GM12878 (cell line): ENCODE measurements at regions not wholly inside any gene's neighbourhood (a gene's known extent, or its start where the extent isn't known, plus 50 kb on each side); places are given as distances from the start of the nearest gene placed in this dataset.

Experiments
- ATAC-seq: fragments of 200-7000 bp; cut with Tn5 transposase; 3 replicates; pipeline ENCODE4 v1.9.1; 2020; ENCODE audit warnings: mild to moderate bottlenecking, moderate library complexity
- BruUV-seq: library from RNA; stranded (reverse); fragments of 400-500 nt; replicated peaks from 2 replicates; lab custom pipeline; 2021; lab: Mats Ljungman, UMichigan
- CTCF ChIA-PET: fragments of 300-600 bp; sonication (Branson Sonifier 250); formaldehyde crosslinking; extraction: SDS; loops from one replicate; lab custom pipeline; 2021; ENCODE audit warnings: inconsistent platforms; lab: Yijun Ruan, JAX
- POLR2A ChIA-PET: fragments of 350-600 bp; formaldehyde crosslinking; extraction: SDS; loops from one replicate; lab custom pipeline; 2021; ENCODE audit warnings: inconsistent platforms; lab: Charles Lee
- RAD21 ChIA-PET: fragments of 300-600 bp; sonication (Branson Sonifier 250); formaldehyde crosslinking; loops from one replicate; lab custom pipeline; 2023; ENCODE audit warnings: antibody characterized with exemption; ENCODE audit not compliant: unreplicated experiment; lab: Charles Lee
- SMC1A ChIA-PET: fragments of 300-600 bp; sonication (Branson Sonifier 250); formaldehyde crosslinking; loops from one replicate; lab custom pipeline; 2023; ENCODE audit not compliant: unreplicated experiment, uncharacterized antibody; lab: Charles Lee
- DNase-seq: peaks from one replicate; pipeline ENCODE4 v3.0.0-alpha.2; 2011; ENCODE audit warnings: low read depth, low spot score
- FAIRE-seq: peaks from 3 replicates; lab custom pipeline; 2011; peaks lifted over from hg19 to GRCh38; lab: Jason Lieb, UNC
- H2AFZ ChIP-seq: 2 replicates; pipeline ENCODE4 v1.6.0; 2011; ENCODE audit warnings: low read depth, low read length, control low read depth; ENCODE audit not compliant: control insufficient read depth
- H3K27ac ChIP-seq: 2 replicates; pipeline ENCODE4 v1.5.1; 2011; ENCODE audit warnings: control low read depth; ENCODE audit not compliant: control insufficient read depth, insufficient read depth
- H3K27me3 ChIP-seq, 2 experiments: replicated peaks in 1 of 2; 2 replicates each; pipeline versions ENCODE4 v1.6.0 to v1.6.1; 2011; ENCODE audit warnings: low read length in 1 of 2; ENCODE audit not compliant: control insufficient read depth in 2 of 2, insufficient read depth in 2 of 2
- H3K36me3 ChIP-seq, 2 experiments: 2 replicates each; pipeline ENCODE4 v1.5.1; 2011; ENCODE audit warnings: low read length in 1 of 2; ENCODE audit not compliant: control insufficient read depth in 2 of 2, insufficient read depth in 2 of 2
- H3K4me1 ChIP-seq: 2 replicates; pipeline ENCODE4 v1.6.1; 2011; ENCODE audit warnings: mild to moderate bottlenecking, low read length, moderate library complexity, mixed read lengths; ENCODE audit not compliant: control insufficient read depth, insufficient read depth
- H3K4me2 ChIP-seq: 2 replicates; pipeline ENCODE4 v1.6.0; 2011; ENCODE audit warnings: control low read depth; ENCODE audit not compliant: control insufficient read depth, insufficient read depth
- H3K4me3 ChIP-seq: fragments of 200-600 bp; sonication (generic); 2 replicates; pipeline ENCODE4 v1.5.1; 2016
- H3K79me2 ChIP-seq: 2 replicates; pipeline ENCODE4 v1.6.0; 2011; ENCODE audit warnings: low read length; ENCODE audit not compliant: control insufficient read depth, insufficient read depth
- H3K9ac ChIP-seq: 2 replicates; pipeline ENCODE4 v1.8.0; 2011; ENCODE audit warnings: low read length, control low read depth, mixed read lengths; ENCODE audit not compliant: control insufficient read depth, insufficient read depth
- H3K9me3 ChIP-seq: replicated peaks from 3 replicates; pipeline ENCODE4 v1.5.1; 2011; ENCODE audit warnings: mild to moderate bottlenecking, low read length; ENCODE audit not compliant: control insufficient read depth, insufficient read depth
- H4K20me1 ChIP-seq: 2 replicates; pipeline ENCODE4 v1.6.0; 2011; ENCODE audit not compliant: control insufficient read depth, insufficient read depth
- BACH1 ChIP-seq: fragments of 450-650 bp; IDR thresholded peaks from 2 replicates; pipeline ENCODE4 v1.6.1; 2017; ENCODE audit warnings: mild to moderate bottlenecking, borderline replicate concordance
- BMI1 ChIP-seq: fragments of 450-650 bp; IDR thresholded peaks from 2 replicates; pipeline ENCODE4 v1.6.1; 2016; ENCODE audit warnings: mild to moderate bottlenecking, moderate library complexity, borderline replicate concordance
- CBX3 ChIP-seq: fragments of 200-600 bp; sonication (generic); IDR thresholded peaks from 2 replicates; pipeline ENCODE4 v1.6.1; 2016; ENCODE audit warnings: low read depth, borderline replicate concordance
- CHD1 ChIP-seq: IDR thresholded peaks from 2 replicates; pipeline ENCODE4 v1.6.1; 2012; ENCODE audit warnings: low read depth, low read length, improper control_type of control experiment
- NR2C2 ChIP-seq: IDR thresholded peaks from 2 replicates; pipeline ENCODE4 v1.6.1; 2011; ENCODE audit warnings: borderline replicate concordance, low read depth; ENCODE audit not compliant: control insufficient read depth, insufficient read length
- PML ChIP-seq: IDR thresholded peaks from 2 replicates; pipeline ENCODE4 v1.6.1; 2012; ENCODE audit warnings: low read length, inconsistent platforms
- RB1 ChIP-seq: fragments of 450-650 bp; formaldehyde crosslinking; IDR thresholded peaks from 2 replicates; pipeline ENCODE4 v1.6.1; 2017; ENCODE audit warnings: mild to moderate bottlenecking, borderline replicate concordance
- RELA ChIP-seq: fragments of 450-650 bp; IDR thresholded peaks from 2 replicates; pipeline ENCODE4 v1.8.0; 2014; ENCODE audit warnings: borderline replicate concordance; ENCODE audit not compliant: partially characterized antibody
- SIN3A ChIP-seq: IDR thresholded peaks from 2 replicates; pipeline ENCODE4 v1.6.1; 2012; ENCODE audit warnings: low read depth, low read length, improper control_type of control experiment
- SREBF2 ChIP-seq: IDR thresholded peaks from 2 replicates; pipeline ENCODE4 v1.6.1; 2012; ENCODE audit warnings: mild to moderate bottlenecking, low read length
- STAT3 ChIP-seq: IDR thresholded peaks from 2 replicates; pipeline ENCODE4 v1.6.1; 2011; ENCODE audit warnings: low read depth, low read length, improper control_type of control experiment
- YY1 ChIP-seq: IDR thresholded peaks from 2 replicates; pipeline ENCODE4 v1.6.1; 2011; ENCODE audit warnings: low read depth, mild to moderate bottlenecking, low read length
- ZNF217 ChIP-seq: fragments of 450-650 bp; IDR thresholded peaks from 2 replicates; pipeline ENCODE4 v1.6.1; 2017; ENCODE audit warnings: antibody characterized with exemption, mild to moderate bottlenecking
- ZNF24 ChIP-seq: fragments of 450-650 bp; IDR thresholded peaks from 2 replicates; pipeline ENCODE4 v1.6.1; 2017; ENCODE audit warnings: antibody characterized with exemption, mild to moderate bottlenecking
- WGBS: methylation state at CpG from one replicate; pipeline ENCODE4 v1.1.6; 2016; ENCODE audit warnings: low lambda C conversion rate; ENCODE audit not compliant: insufficient replicate concordance, insufficient coverage; ENCODE audit errors: missing lambda C conversion rate; 5-methylcytosine and 5-hydroxymethylcytosine counted together
- in situ Hi-C: fragments of 300-500 bp; cut with MboI; formaldehyde crosslinking; loops from 9 replicates; pipeline ENCODE4 v1.14.3; 2018; ENCODE audit warnings: mixed read lengths
- intact Hi-C: fragments of 100-400 bp; cut with micrococcal nuclease; formaldehyde crosslinking; loops from one replicate; pipeline ENCODE4 v1.14.2; 2022; ENCODE audit not compliant: unreplicated experiment
- TF ChIP-seq, protein P1 (sequence below): IDR thresholded peaks from 2 replicates; pipeline ENCODE4 v1.6.1; 2011; ENCODE audit warnings: mild to moderate bottlenecking, low read depth, low read length, moderate library complexity; ENCODE audit not compliant: insufficient replicate concordance
- TF ChIP-seq, protein P2 (sequence below): IDR thresholded peaks from 2 replicates; pipeline ENCODE4 v1.6.1; 2012; ENCODE audit warnings: low read length, inconsistent platforms
- TF ChIP-seq, protein P3 (sequence below): fragments of 450-650 bp; IDR thresholded peaks from 2 replicates; pipeline ENCODE4 v1.6.1; 2018; ENCODE audit warnings: mild to moderate bottlenecking, low read depth, moderate library complexity; ENCODE audit not compliant: partially characterized antibody
- TF ChIP-seq, protein P4 (sequence below): IDR thresholded peaks from 2 replicates; pipeline ENCODE4 v1.6.1; 2012; ENCODE audit warnings: low read depth, low read length, improper control_type of control experiment

DNA sequence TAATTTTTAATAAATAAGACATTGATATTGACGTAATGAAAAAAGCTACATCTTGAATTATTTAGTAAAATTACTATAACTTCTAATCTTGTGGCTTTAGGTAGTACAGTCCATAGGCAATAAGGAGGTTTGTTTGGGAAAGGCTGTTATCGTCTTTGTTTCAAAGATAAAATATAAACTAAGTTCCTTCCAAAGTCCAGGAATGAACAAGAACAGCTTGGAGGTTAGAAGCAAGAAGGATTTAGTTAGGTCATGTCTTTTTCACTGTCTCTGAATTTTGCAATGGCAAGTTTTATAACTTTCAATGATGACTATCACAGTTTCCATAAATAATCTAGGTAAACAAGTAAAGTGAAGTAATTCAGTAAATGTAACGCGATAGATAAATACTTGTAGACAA lies 106.9 kb upstream of the OLFM3 start:
- no peaks in the 10 kb centered on the region for H3K9me3 ChIP-seq
- ChIA-PET RAD21 (no interaction called here), CTCF (no interaction called here), POLR2A (no interaction called here), SMC1A (interaction anchor here (0.6 kb wide), 1 partner anchor 564 kb away, joined by 3 read pairs; no protein-coding TSS in a partner anchor)
- no peak overlapping the region for H3K9ac ChIP-seq
- ATAC-seq (no peak), FAIRE-seq (no peak), DNase-seq (no peak)
- H3K27me3 ChIP-seq = no peaks in the 10 kb centered on the region
- H4K20me1 ChIP-seq = no peaks in the 10 kb centered on the region
- intact Hi-C loops = no loop called here
- in situ Hi-C loops = no loop called here
- no peaks in the 10 kb centered on the region for H3K4me1 ChIP-seq
- no peak overlapping the region for H3K27ac ChIP-seq
- H3K4me3 ChIP-seq = no peak overlapping the region
- 4% methylated on average over 4 of the region's 4 CpGs for WGBS
- no peak overlapping the region for H3K4me2 ChIP-seq
- no peak for TF ChIP-seq SREBF2
- TF ChIP-seq RELA = no peak
- TF ChIP-seq, protein P1, sequence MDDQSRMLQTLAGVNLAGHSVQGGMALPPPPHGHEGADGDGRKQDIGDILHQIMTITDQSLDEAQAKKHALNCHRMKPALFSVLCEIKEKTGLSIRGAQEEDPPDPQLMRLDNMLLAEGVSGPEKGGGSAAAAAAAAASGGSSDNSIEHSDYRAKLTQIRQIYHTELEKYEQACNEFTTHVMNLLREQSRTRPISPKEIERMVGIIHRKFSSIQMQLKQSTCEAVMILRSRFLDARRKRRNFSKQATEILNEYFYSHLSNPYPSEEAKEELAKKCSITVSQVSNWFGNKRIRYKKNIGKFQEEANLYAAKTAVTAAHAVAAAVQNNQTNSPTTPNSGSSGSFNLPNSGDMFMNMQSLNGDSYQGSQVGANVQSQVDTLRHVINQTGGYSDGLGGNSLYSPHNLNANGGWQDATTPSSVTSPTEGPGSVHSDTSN = no peak
- no peak for TF ChIP-seq YY1
- no peak for TF ChIP-seq PML
- no peak for TF ChIP-seq BACH1
- TF ChIP-seq NR2C2 = no peak
- TF ChIP-seq STAT3 = no peak
- no peak for TF ChIP-seq CHD1
- TF ChIP-seq, protein P2, sequence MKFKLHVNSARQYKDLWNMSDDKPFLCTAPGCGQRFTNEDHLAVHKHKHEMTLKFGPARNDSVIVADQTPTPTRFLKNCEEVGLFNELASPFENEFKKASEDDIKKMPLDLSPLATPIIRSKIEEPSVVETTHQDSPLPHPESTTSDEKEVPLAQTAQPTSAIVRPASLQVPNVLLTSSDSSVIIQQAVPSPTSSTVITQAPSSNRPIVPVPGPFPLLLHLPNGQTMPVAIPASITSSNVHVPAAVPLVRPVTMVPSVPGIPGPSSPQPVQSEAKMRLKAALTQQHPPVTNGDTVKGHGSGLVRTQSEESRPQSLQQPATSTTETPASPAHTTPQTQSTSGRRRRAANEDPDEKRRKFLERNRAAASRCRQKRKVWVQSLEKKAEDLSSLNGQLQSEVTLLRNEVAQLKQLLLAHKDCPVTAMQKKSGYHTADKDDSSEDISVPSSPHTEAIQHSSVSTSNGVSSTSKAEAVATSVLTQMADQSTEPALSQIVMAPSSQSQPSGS = no peak
- TF ChIP-seq, protein P3, sequence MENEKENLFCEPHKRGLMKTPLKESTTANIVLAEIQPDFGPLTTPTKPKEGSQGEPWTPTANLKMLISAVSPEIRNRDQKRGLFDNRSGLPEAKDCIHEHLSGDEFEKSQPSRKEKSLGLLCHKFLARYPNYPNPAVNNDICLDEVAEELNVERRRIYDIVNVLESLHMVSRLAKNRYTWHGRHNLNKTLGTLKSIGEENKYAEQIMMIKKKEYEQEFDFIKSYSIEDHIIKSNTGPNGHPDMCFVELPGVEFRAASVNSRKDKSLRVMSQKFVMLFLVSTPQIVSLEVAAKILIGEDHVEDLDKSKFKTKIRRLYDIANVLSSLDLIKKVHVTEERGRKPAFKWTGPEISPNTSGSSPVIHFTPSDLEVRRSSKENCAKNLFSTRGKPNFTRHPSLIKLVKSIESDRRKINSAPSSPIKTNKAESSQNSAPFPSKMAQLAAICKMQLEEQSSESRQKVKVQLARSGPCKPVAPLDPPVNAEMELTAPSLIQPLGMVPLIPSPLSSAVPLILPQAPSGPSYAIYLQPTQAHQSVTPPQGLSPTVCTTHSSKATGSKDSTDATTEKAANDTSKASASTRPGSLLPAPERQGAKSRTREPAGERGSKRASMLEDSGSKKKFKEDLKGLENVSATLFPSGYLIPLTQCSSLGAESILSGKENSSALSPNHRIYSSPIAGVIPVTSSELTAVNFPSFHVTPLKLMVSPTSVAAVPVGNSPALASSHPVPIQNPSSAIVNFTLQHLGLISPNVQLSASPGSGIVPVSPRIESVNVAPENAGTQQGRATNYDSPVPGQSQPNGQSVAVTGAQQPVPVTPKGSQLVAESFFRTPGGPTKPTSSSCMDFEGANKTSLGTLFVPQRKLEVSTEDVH = no peak
- TF ChIP-seq RB1 = no peak
- no peak for TF ChIP-seq ZNF217
- TF ChIP-seq BMI1 = no peak
- TF ChIP-seq ZNF24 = no peak
- no peak for TF ChIP-seq CBX3
- no peak for TF ChIP-seq SIN3A
- TF ChIP-seq, protein P4, sequence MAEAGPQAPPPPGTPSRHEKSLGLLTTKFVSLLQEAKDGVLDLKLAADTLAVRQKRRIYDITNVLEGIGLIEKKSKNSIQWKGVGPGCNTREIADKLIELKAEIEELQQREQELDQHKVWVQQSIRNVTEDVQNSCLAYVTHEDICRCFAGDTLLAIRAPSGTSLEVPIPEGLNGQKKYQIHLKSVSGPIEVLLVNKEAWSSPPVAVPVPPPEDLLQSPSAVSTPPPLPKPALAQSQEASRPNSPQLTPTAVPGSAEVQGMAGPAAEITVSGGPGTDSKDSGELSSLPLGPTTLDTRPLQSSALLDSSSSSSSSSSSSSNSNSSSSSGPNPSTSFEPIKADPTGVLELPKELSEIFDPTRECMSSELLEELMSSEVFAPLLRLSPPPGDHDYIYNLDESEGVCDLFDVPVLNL = no peak
- H3K36me3 ChIP-seq = no peaks in the 10 kb centered on the region
- H3K79me2 ChIP-seq = no peaks in the 10 kb centered on the region
- no TSS peak for BruUV-seq
- H2AFZ ChIP-seq = no peak overlapping the region
